ENCODE measurements at regions not wholly inside any gene's neighbourhood (a gene's known extent, or its start where the extent isn't known, plus 50 kb on each side); places are given as distances from the start of the nearest gene placed in this dataset.

- TF ChIP-seq, protein P1, sequence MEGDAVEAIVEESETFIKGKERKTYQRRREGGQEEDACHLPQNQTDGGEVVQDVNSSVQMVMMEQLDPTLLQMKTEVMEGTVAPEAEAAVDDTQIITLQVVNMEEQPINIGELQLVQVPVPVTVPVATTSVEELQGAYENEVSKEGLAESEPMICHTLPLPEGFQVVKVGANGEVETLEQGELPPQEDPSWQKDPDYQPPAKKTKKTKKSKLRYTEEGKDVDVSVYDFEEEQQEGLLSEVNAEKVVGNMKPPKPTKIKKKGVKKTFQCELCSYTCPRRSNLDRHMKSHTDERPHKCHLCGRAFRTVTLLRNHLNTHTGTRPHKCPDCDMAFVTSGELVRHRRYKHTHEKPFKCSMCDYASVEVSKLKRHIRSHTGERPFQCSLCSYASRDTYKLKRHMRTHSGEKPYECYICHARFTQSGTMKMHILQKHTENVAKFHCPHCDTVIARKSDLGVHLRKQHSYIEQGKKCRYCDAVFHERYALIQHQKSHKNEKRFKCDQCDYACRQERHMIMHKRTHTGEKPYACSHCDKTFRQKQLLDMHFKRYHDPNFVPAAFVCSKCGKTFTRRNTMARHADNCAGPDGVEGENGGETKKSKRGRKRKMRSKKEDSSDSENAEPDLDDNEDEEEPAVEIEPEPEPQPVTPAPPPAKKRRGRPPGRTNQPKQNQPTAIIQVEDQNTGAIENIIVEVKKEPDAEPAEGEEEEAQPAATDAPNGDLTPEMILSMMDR (conservative IDR thresholded peaks at IDR 0.05): no peak
- no peak for TF ChIP-seq ZFX (IDR thresholded peaks at IDR 0.05)
Observed at GRCh38 chr4:16417198-16417597, 190.9 kb upstream of the TAPT1 start.

Measured in C4-2B (cell line).